HG03060 (cell line): ENCODE measurements at regions not wholly inside any gene's neighbourhood (a gene's known extent, or its start where the extent isn't known, plus 50 kb on each side); places are given as distances from the start of the nearest gene placed in this dataset.

Experiments
- ATAC-seq: cut with Tn5 transposase; IDR thresholded peaks from one replicate; pipeline ENCODE4 v1.9.1; 2021; ENCODE audit warnings: low read depth, moderate number of reproducible peaks; ENCODE audit not compliant: unreplicated experiment

- ATAC-seq = no peak
These were observed 57.8 kb downstream of the SPATA19 start for GRCh38 chr11:133787379-133788141.

- ATAC-seq = no peak
These were observed 59.4 kb downstream of the SPATA19 start for GRCh38 chr11:133785795-133786340.

- ATAC-seq = no peak
These were observed 61.0 kb downstream of the SPATA19 start for GRCh38 chr11:133784359-133784758.

GRCh38 chr11:133782116-133782725 lies 63.1 kb downstream of the SPATA19 start:
- ATAC-seq = no peak

- no peak for ATAC-seq
These were observed 67.2 kb downstream of the SPATA19 start for GRCh38 chr11:133778161-133778560.

- ATAC-seq = no peak
These were observed 68.5 kb downstream of the SPATA19 start for GRCh38 chr11:133776671-133777367.

- no peak for ATAC-seq
These were observed 82.8 kb downstream of the SPATA19 start for GRCh38 chr11:133762538-133762937.

- no peak for ATAC-seq
These were observed 92.2 kb downstream of the SPATA19 start for GRCh38 chr11:133753150-133753549.

GRCh38 chr11:133749841-133750240 lies 95.5 kb downstream of the SPATA19 start:
- no peak for ATAC-seq

GRCh38 chr11:133747409-133747808 lies 97.9 kb downstream of the SPATA19 start:
- no peak for ATAC-seq

GRCh38 chr11:133746663-133747306 lies 98.5 kb downstream of the SPATA19 start:
- no peak for ATAC-seq

GRCh38 chr11:133745791-133746190 lies 99.5 kb downstream of the SPATA19 start:
- ATAC-seq = no peak

GRCh38 chr11:133742353-133742752 lies 103.0 kb downstream of the SPATA19 start:
- ATAC-seq = no peak

GRCh38 chr11:133740963-133741362 lies 104.3 kb downstream of the SPATA19 start:
- no peak for ATAC-seq

- no peak for ATAC-seq
These were observed 105.8 kb downstream of the SPATA19 start for GRCh38 chr11:133739481-133739880.

- ATAC-seq = no peak
These were observed 106.7 kb downstream of the SPATA19 start for GRCh38 chr11:133738624-133739023.

- no peak for ATAC-seq
These were observed 111.7 kb downstream of the SPATA19 start for GRCh38 chr11:133733631-133734030.

- no peak for ATAC-seq
These were observed 113.1 kb downstream of the SPATA19 start for GRCh38 chr11:133732109-133732674.

GRCh38 chr11:133727774-133728173 lies 117.5 kb downstream of the SPATA19 start:
- no peak for ATAC-seq

- ATAC-seq = no peak
These were observed 118.8 kb downstream of the SPATA19 start for GRCh38 chr11:133726542-133726941.
